8988T (cell line): ENCODE measurements at regions not wholly inside any gene's neighbourhood (a gene's known extent, or its start where the extent isn't known, plus 50 kb on each side); places are given as distances from the start of the nearest gene placed in this dataset.

Experiments
- DNase-seq: peaks from one replicate; pipeline ENCODE4 v3.0.0; 2011

DNA sequence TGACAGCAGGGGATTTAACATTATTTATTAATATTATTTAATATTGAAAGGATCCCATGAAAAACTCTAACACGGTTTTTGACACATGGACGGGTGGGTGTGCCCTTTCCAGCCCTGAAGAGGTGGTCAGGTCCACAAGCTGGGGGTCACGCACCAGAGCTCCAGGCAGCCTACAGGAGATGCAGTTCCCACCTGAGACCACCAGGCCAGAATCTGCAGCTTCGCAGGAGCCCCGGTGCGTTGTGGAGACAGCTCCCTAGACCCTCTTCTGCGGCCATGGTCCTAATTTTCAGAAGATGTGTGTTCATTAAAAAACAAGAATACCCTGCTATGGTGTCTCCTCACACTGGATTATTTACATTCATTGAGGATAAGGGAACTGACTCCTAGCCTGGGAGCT is 331.1 kb downstream of the C16orf95 start:
- no peak for DNase-seq

DNA sequence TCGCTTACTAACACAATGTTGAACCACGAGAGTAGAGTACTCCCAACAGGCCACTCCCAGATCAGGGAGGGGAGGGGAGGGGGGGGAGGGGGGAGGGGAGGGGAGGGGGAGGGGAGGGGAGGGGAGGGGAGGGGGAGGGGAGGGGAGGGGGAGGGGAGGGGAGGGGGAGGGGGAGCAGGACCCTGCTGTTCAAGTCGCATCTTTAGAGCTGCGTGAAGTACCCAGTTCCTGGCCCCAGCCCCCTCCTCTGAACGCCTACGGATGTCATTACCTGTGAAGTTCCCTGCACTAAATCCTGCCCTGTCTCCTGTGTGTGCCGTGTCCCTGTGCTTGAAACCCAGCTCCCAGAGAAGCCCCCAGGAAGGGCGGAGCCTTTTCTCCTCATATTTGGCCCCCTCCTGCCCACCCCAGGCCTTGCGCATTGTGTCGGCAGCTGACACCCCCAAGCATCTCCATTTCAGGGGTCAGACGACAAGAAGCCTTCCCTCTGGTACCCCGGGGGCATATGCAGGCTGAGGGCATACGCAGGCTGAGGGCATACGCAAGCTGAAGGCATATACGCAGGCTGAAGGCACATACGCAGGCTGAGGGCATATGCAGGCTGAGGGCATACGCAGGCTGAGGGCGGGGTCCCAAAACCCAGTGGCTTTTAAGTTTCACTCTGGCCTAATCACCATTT is 330.2 kb downstream of the C16orf95 start:
- no peak for DNase-seq

DNA sequence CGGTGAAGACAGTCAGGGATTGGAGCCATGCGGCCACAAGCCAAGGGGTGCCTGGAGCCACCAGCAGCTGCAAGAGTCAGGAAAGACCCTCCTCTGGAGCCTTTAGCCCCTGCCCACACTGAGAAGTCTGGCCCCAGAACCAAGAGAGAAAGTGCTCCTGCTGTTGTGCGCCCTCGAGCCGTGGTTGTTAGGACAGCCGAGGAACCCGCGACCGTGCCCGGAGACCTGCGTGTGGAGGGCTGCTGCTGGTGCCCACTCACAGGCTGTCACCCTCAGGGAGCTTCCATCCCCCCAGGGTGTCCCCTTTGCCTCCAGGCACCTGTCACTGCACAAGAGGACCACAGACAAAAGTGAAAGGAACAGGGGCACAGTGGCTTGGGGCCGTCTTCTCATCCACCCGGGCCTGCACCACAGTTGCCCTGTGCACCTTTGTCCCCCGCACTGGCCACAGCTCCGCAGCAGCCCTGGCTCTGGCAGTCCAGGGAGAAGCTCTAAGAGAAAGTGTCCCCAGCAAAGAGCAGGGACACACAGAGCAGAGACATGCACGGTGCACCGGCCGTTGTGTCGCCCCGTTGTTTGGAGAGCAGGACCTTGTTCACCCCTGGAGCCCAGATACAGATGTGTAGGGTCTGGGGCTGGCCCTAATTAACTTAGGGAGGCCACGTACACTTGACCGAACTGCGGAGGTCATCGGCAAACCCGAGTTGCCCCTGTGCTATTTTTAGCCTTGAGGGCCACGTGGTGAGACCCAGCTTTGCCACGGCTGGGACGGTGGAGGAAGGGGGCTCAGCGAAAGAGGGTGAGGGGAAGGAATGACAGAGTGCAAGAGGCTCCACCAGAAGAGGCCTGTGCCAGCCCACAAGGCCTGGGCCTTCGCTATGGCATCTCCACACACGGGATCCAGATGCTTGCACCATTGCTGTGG is 329.2 kb downstream of the C16orf95 start:
- no peak for DNase-seq

DNA sequence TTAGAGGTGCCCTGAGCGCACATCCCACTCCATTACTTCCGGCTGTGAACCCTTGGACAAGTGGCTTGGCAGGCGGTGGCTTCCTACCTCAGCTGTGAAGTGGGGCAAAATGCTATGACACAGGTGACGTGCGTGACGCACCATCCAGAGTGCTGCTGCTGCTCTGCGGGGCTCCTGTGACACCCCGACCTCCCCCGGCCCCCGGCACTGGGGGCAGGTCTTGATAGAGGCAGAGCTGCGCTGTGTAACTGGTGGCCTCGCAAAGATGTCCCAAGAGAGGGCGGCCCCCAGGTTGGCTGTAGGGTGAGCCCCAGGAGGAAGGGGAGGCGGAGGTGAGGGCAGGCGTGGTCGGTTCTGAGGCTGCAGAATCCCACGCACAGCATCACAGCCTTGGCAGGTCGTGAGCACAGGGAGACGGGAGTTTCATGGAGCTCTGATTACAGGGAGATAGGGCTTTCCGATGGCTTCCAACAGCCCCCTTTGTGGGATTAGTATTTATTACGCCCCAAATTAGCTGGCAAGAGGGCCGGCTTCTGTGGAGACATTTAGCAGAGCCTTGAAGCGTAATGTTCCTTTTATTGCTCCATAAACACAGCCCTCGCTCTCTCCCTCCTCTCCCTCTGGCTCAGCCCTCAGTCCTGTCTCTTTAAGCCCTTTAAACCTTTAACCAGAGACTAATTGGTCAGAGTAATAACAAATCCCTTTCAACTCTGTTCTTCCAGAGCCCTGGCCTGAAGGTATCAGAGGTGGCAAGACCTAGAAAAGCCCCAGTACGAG is 328.1 kb downstream of the C16orf95 start:
- DNase-seq, result no peak

DNA sequence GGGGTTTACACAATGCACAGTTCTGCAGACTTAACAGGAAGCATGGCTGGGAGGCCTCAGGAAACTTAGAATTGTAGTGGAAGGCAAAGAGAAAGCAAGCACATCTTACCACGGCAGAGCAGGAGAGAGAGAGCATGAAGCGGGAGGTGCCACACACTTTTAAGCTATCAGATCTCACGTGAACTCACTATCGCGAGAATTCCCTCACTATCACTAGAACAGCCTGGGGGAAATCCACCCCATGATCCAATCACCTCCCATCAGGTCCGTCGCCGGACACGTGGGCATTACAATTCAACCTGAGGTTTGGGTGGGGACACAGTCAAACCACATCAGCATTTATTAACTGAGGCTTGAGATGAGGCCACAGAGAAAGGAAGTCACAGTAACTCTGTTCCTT is 326.7 kb downstream of the C16orf95 start:
- DNase-seq, result no peak

DNA sequence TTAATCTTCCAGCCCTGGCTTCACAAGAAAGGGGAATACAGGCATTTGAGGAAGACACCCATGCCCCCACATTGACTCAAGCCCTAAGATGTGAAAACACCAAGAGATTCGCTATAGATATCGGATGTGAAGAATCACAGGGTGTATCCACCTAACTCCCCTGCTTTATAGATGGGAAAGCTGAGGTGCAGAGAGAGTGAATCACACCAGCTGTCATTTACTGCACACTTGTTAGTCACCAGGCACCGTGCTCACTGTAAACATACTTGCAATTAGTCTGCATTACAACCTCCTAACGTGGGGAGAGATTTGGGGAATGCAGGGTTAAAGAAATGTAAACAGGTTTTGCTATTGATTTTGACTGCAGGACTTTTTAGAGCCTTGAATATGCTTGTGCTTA is 325.5 kb downstream of the C16orf95 start:
- DNase-seq, result no peak

DNA sequence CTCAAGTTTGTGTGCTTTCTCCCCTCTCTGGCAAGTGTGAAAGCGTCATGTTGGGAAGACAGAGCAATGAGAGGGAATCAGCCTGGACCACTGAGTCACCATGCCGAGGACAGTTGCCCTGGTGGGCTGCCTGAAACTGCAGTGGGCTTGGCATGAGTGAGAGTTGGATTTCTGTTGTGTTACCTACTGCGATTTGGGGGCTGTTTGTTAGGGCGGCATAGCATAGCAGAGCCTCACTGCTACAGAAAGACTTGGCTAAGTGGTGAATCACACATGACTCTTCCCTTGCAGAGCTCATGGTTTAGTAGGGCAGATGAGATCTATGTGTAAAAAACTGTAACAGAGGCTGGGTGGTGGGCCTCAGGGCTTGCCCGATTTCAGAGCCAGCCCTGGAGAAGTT is 324.6 kb downstream of the C16orf95 start:
- DNase-seq, result no peak

DNA sequence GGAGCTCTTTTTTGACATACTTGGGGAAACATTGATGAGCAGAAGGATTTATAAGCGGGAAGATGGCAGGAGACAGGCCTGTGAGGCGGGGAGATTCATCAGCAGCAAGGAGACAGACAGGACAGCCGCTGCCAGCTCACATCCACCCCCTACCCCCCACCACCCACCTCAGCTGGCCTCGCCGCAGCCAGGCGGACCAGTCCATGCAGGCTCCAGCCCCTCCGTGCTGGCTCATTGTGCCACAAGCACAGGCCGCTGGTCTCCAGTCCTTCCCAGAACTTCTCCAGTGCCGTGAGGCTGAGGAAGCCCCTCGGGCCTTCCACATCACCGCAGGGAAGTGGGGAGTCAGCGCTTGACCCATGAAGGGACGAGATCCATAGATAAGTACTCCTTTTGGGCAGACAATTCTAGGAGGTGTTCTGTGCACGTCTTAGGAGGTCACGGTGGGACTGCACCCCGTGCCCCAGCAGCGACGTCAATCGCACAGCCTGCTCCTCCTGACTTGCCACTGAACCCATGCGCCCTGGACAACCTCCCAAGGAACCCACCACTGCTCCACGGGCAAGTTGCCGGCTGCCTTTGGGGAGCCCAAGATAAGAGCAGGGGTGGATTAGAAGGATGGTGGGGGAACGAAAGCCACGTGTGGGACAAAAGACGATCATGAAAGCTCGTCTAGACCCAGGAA is 323.6 kb downstream of the C16orf95 start:
- no peak for DNase-seq

DNA sequence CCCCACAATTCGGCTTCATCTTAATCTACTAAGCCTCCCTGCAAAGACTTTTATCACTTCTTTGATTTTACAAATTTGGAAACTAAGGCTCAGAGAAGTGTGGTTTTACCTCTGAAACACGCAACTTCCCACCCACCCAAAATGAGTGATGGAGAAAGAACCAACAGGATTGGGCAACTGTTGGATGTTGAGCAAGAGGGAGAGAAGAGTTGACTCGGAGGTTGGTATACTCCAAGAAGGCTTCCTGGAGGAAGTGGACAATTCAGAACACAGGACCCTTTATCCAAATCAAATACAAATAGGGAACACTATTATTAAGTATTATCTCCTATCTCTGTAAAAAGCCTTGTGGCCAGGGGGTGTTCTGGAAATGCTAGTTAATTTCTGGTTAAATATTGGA is 323.0 kb downstream of the C16orf95 start:
- DNase-seq, result no peak

DNA sequence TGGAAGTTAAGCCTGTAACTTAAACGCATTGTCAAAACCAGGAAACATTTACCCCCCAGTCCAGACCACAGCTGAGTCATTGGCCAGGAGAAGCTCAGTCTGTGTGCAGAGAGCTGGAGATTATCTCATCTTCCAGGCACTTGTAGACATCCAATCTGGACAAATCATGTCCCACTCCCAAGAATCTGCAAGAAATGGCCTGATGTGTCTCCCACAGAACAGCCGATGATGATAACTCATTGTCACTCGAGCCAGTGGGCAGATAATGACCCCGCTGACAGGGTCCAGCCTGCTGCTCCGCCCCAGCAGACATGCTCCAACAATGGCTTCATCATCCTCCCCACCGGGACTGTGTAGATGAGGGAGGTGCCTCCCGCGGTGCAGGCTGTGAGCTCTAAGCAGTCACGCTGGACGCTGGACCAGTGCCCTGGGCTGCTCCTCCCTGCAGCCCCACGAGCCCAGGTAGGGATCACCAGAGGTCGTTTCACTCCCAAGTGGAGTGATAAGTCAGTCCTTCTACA is 322.5 kb downstream of the C16orf95 start:
- DNase-seq, result no peak

DNA sequence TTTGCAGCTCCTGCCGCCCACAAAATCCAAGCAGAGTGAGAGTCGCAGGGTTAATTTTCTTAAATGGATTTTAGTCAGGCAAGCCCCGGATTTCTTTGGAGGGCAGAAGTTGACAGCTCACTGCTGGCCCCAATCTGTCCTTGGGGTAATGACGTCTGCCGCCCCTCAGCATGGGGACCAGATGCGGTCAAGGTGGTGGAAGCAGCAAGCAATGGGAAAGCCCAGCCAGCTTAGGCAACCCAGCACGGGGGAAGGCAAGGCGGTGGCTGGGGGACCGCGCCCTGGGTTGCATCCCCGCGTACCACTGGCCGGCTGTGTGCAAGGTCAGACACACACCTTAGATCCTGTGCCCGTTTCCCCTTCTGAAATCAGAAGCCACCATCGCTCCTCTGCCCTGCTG is 321.7 kb downstream of the C16orf95 start:
- DNase-seq, result no peak

DNA sequence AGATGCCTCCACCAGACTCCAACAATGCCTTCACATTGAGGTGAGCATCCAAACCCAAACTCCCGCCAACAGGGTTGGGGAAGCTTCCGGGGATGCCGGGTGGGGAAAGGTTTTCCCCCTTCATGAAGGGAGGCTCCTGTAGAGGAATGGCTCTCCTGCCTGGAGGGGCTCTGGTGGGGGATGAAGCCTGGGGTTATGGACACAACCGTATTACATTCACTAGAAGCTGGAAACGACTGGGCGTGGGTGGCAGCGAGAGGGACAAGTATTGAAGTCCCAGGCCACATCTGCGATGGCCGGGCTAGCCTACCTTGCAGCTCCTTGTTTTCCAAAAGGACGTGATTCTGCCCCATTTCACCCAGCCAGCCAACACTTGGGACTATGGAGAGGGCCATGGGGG is 321.1 kb downstream of the C16orf95 start:
- no peak for DNase-seq

DNA sequence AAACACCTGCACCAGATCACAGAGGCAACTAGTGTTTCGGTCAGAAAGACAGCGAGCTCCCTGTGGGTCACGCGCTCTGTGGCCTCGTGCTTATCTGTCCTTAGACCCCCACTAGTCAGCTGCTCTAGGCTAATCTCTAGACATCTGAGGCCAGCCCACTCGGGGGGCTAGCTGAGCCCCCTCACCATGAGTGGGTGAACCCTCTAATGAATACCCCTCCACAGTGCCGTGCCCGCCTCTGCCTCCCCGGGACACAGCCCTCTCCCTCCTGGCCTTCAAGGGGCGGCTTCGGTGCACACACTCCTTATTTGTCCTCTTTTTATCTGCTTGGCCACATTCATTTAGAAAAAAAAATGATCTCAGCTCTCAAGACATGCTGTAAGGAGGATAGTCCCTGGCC is 320.1 kb downstream of the C16orf95 start:
- no peak for DNase-seq

DNA sequence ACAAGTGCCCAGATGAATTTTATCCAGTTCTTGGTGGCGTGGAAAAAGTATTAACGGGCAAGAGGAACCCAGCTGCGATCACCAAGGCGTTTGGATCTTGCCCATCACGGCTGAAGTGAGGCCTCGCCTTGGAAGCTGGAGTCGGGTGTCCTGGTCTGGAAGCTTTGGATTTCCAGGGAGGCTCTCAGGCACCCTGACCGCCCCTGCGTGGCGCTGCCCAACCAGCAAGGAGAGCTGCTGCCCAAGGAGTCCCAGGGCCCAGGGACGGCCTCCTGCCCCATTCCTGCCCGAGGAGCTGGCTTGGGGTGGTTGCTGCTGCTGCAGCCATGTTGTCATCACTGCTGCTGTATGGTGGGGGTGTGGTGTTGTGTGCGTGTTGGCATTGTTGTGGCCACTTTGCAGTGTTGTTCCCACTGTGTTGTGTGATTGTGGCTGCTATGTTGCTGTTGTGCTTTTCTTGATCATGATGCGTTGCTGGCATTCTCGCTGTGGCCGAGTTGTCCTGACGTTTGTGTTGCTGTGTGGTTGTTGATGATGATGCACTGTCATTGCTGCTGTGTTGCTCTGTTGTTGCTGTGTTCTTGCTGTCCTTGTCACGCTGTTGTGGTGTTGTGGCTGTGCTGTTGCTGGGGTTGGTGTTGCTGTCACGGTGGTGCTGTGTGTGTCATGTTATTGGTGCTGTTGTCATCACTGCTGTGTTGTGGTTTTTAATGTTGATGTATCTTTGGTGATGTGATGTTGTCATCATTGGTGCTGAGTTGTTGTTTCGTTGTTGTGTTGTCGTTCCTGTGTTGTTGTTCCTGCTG is 318.8 kb downstream of the C16orf95 start:
- DNase-seq, result no peak

DNA sequence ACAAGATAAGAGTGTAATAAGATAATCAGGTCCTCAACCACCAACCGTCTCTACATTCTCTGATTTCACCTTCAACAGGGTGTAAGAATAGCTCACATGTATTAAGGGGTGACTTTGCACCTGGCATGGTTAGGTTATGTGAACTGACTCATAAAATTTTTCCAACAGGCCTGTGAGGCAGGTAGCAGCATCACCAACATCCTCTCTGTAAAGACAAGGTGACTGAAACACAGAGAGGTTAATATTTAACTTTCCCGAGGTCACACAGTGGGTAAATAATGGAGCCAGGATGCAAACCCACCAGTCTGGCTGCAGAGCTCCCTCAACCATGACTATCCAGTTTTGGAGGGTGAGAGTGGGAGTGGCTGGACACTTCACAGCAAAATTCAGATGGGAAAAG is 317.2 kb downstream of the C16orf95 start:
- no peak for DNase-seq

DNA sequence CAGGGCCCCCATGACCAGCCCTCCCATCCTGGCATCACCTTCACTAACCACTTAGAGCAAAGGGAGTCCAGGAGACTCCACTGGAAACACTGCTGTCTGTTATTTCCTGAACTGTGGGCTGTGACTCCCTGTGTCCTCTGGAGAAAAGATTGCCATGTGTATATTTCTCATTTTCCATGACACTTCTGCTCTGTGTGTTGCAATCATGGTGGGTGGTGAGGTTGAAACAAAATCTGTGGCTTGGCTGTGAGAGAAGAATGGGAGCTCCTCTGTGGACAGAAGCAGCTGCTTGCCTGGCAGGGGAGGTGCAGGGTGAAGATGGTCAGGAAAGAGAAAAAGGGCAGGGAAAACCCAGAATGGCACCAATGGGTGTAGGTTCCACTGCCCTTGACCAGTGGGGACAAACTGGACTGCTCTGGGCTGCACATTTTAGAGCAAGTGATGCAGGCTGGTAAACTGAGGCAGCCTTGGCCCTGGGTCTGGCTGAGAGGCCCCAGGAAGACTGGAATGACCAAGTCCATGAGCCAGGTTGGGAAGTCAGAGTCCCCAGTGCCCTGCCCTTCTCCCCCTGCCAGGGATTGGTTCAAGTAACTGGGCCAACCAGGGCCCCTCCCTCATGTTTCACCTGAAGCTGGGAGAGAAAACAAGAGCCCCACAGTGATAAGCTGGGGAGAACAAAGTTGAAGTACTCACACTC is 314.3 kb downstream of the C16orf95 start:
- no peak for DNase-seq

DNA sequence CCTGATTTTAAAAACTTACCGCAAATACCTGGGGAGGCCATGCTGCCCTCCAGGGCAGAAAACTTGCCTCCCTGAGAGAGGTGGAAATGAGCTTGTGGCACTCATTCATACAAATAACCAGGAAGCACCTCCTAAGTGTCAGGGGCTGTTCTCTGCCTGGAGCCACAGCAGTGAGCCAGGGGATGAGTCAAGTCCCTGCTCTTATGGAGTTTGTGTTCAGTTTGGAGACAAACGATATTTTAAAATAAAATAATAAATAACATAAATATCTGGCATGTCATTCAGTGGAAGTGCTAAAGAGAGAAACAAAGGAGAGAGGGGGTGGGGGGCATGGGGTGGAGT is 313.8 kb downstream of the C16orf95 start:
- DNase-seq, result no peak

DNA sequence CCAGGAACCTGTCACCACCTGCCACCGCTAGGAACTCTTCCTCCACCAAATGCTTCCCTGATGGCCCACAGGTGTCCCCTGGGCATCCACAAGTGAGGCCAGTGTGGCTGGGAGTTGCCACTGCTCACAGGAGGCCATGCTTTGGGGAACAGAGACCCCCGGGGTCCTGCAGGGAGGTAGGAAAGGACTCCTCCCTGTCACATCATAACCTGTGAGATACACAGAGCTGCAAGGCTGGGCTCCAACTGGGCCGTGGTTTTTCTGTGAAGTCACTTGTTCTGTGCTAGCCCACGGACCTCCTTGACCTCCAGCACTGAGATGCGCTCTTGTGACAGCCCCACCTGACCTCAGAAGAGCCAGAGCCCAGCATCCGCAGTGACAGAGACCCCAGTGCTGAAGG is 311.2 kb downstream of the C16orf95 start:
- no peak for DNase-seq

DNA sequence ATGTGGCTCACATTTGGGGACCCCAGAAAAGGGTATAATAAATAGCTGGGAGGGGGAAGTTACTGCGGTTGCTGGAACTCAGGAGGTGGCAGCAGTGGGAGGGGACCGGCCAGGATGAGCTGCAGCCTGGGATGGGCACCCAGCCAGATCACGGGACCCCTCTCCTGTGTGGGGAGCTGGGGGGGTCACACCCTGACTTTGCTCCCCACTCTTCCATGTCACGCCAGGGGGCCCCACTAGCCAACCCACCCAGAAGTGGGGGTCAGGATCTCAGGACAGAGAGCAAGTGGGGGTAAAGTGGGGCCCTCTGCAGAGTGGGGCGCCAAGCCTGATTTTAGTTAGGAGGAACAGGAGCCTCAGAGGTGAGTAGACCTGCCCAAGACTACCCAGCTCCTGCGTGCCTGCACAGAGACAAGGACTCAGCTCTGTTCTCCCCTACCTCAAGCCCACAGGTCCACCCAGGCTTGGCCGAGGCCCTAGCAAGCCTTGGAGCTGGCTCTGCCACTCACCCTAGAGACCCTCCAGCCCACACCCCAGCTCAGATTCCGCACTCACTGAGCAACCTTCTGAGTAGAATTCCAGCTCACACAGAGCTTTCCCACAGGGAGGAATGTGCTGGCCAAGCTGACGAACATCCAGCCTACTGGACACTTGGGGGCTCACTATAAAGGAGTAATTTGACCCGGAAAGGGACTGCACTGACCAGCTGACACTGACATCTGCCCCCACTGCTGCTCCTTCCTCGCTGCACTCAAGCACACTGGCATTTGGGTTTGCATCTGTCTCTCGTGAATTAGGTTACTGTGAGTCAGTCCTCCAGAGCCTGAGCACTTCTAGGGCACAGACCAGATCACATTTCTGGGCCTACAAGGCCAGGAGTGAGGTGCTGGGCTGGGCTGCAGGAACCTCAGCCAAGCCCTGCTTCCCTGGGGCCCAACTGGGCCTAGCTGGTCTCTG is 310.1 kb downstream of the C16orf95 start:
- DNase-seq, result no peak

DNA sequence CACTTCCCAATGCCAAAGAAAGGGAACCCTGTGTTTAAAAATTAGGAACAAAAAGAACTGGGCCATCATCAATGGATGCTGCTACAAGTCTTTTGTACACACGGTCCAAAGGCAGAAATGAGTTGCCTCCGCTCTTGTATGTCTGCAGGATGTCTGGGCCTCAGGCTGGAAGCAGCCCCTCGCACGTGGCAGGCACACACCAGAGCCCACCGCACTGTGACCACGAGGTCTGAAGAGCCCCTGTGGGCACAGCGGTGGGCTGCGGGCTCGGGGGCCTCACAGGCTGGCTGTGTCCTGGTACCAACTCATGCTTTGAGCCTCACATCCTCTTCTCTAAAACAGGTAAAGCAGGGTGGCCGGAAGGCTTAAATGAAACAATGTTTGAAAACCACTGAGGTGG is 309.3 kb downstream of the C16orf95 start:
- no peak for DNase-seq
